ENCODE measurements at regions not wholly inside any gene's neighbourhood (a gene's known extent, or its start where the extent isn't known, plus 50 kb on each side); places are given as distances from the start of the nearest gene placed in this dataset.
A peak's percentile ranks its signal among the peaks of the same experiment; 100 is the strongest.
"Not testable (repeated sequence)": the region's sequence is repeated elsewhere in the genome, so short reads cannot be mapped to it uniquely, and the experiment has no call there.

DNA sequence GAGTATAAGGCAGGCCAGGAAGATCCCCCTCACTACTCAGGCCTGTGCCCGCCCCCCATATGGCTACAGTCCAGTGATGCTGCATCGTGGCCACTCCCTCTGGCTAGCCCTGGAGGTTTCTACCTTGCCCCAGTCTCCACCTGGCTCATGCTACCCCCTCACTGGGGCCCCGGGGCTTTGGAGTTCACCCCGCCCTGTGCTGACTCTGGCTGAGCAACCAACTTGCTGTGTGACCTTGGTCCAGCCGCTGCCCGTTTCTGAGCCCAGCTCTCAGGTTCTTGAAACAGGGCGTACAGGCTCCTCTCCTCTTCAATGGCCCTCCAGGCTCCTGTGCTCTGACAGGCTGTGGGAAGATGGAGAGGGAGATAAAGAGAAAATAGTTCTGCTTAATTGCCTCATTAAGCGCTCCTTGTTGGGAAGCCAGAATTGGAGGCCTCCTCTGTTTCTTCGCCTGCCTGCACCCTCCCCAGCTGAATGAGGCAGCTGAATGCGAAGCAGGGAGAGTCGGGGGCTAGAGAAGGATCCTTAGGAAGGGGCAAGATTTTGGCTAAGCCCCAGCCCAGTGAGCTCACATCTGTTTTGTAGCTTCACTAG lies 138.2 kb upstream of the NCOR2 start:
- DNase-seq: no peak

DNA sequence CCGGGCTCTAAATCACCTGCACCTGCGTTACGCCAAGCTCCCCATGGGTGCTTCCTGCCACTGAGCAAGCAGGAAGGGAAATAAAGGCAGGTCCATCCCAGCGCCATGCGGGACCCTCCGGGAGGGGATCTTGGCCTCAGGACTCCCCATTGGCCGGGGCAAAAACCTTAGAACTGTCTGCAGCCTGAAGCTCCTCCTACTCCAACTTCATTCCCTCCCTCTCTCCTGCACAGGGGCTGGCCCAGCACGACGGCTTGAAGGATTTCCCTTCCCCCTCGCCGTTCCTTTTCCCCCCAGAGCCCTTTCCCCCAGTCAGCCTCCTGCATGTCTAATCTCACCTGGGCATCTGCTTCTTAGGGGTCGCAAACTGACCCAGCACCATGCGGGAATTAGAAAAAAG lies 137.2 kb upstream of the NCOR2 start:
- DNase-seq: no peak

DNA sequence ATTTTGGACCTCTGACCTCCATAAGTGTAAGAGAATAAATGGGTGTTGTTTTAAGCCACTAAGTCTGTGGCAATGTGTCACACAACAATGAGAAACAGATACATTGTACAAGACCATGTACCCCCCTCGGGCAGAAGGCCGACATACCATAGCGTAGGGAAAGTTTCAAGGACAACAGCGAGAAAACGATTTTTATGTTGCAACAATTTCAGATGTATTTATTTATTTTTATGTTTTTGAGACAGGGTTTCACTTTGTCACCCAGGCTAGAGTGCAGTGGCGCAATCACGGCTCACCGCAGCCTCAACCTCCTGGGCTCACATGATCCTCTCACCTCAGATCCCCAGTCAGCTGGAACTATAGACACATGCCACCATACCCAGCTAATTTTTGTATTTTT lies 136.4 kb upstream of the NCOR2 start:
- no peak for DNase-seq

DNA sequence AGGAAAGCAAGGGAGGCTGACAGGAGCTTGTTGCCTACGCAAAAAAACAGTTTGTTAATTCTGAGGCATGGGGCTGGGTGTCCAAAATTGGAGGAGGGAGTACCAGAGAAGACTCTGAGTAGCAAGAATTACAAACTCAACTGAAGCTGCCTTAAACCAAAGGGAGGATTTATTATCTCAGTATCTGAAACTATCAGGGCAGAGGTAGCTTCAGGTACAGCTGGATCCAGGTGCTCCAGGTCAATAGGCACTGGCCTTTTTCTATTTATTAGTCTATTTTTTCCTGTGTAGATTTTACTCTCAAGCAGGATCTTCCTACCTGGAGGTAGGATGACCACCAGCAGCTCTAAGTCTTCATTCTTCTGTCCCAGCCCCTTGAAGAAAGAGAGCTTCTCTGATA lies 135.3 kb upstream of the NCOR2 start:
- DNase-seq: no peak

DNA sequence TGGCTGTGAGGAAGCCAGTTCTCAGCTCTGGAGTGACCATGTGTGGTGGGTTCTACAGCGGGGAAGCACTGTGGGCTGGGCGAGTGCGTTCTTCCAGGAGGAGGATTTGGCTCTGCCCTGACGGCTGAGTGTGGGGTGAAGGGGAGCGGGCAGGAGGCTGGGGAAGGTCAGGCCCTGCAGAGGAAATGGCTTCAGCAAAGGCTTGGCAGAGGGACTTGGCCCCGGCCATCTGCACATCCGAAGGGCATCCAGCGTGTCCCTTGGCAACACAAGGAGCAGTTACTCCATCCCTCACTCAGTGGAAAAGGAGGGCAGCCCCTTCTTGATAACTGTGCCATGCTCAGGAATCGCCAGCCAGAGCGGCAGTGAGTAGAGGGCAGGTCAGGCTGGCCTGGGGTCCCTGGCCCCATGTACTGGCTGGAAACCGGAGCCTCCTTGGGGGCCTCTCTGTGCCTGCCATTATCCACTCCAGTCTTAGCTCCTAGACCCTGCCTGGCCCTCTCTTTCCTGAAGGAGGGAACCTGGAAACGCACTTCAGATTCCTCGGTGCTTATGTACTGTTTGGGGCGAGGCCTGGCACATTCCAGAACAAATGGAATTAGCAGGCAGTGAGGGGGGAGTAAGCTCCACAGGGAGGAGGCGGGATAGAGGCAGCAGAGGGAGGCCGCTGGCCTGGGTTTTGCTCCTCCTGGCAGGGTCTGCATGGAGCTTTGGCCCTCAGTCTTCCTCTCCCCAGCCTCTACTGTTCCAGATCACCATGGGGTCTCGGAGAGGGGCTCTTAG lies 133.6 kb upstream of the NCOR2 start:
- no peak for DNase-seq

DNA sequence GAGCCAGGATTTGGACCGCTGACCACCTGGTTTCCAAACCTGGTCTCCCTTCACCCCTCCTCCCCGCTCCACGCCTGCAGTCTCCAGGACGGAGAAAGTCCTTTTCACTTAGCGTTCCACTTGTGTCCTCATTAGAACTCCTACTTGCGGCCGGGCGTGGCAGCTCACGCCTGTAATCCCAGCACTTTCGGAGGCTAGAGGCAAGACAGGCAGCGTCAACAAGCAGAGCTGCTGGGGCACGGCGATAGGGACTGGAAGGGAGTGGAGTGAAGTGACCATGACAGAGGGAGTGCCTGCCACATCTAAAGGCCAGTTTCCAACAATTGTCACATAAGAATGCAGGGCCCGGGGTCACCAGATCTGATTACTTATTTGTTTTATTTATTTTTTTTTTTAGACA lies 132.5 kb upstream of the NCOR2 start:
- no peak for DNase-seq

DNA sequence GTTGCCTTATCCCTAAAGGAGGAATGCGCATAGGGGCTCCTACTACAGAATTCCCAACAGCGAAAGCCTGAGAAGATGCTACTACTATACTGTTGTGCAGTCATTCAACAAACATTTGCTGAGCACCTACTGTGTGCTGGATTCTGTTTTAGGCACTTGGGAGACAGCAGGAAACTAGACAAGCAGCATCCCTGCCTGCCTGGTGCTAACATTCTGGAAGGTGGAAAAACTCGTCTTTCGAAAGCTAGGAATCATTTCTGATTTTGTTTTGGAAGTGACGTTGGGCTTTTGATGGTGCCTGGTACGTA lies 131.5 kb upstream of the NCOR2 start:
- no peak for DNase-seq

DNA sequence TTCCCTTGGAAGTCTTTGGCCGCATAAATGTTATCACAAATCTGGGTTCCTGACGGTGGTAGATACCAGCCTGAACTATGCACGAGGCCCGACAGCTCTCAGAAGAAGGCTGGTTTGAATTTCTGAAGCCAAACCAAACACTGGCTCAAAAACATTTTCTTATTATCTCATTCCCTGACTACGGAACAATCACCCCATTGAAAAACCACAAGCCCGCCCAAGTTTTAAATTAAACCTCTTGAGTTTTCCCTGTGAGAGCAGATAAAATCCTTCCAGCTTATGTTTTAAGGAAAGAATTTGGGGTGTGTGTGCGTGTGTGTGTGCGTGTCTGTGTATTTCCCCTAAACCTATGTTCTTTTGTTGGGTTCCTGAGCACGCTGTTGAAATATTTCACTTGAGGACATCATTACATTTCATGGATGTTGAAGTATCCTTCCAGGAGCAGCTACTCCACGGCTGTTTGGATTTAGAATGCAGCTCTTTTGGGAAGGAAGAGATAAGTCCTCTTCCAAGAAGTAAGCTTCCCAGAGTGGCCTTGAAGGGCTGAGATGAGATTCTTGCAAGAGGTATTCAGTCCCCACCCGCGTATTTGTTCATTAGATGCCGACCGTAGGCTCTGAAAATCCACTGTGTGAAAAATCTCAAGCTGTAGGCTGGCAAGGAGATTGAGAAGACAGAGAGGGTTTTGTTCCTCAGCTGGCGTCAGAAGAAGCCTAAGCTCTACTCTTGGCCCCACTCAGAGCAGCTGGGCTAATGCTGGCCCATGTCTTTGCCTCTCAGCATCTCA lies 131.0 kb upstream of the NCOR2 start:
- DNase-seq: no peak

DNA sequence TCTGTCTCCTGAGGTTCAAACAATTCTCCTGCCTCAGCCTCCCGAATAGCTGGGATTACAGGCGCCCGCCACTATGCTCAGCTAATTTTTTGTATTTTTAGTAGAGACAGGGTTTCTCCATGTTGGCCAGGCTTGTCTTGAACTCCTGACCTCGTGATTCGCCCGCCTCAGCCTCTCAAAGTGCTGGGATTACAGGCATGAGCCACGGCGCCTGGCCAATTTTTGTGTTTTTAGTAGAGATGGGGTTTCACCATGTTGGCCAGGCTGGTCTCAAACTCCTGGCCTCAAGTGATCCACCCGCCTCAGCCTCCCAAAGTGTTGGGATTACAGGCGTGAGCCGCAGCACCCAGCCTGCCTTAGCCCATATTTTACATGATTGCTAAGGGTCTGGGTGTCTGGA lies 130.3 kb upstream of the NCOR2 start:
- DNase-seq: not testable (repeated sequence)

DNA sequence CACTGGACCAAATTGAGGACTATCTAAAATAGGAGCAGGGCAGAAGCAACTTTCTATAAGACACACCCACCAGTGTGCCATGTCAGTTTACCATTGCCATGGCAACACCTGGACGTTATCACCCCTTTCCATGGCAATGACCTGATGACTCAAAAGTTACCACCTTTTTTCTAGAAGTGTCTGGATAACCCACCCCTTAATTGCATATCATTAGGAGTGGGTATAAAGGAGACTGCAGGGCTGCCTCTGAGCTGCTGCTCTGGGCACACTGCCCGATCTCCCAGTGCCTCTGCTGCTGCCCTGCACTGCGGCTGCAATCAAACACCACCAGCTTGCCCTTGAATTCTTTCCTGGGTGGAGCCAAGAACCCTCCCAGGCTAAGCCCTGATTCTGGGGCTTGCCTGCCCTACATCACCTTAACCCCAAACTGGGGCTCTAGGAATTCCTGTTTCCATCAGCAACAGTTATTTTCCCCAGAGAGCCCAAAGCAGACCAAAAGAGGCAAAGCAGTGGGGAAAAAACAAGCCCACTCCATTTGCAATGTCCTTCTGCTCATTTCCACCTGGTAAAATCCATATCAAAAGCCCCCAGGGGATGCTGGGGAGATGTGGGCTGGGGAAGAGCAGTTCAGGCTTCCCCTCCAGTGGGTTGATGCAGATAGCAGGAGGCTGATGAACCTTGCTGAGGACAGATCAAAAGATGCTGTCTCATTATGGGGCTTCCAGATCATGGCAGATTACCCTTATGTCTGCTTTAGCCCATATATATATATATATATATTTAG lies 129.5 kb upstream of the NCOR2 start:
- no peak for DNase-seq

DNA sequence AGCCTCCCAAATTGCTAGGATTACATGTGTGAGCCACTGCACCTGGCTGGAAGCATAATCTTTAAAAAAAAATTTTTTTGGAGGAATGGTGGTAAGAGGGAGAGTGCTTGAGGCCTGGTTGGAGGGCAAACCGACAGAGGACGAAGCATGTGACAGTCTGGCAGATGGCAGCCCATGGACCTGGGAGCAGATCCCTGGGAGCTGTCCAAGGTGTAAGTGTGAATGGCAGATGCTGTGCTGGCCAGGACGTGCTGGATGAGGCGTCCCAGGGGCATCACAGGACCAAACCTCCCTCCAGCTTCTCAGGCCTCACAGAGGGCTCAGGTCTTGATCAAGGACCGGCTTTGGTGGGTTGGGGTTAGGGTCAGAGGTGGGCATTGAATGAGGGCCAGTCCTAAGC lies 128.4 kb upstream of the NCOR2 start:
- DNase-seq: no peak

DNA sequence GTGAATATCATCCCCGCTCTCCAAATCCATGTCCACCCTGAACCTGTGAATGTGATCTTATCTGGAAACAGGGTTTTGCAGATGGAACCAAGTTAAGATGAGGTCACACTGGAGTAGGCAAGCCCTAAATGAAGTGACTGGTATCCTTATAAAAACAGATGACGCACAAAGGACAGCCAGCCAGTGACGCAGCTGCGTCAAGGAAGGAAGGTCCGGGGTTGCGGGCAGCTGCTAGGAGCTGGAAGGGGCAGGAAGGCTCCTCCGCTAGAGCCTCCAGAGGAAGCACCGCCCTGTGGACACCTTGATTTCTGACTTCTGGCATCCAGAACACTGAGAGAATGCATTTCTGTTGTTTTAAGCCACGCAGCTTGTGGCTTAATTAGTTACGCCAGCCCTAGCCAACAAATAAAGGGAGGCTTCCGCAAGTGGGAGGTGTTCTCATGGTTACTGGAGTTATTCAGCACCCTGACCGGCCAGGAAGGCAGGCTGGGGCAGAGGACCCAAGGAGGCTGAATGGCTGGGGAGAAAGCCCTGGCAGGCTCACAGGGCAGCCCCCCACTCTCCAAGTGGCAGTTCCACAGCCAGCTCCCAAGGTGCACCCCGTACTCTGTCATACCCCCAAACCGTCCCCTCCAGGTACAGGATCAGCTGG lies 127.6 kb upstream of the NCOR2 start:
- no peak for DNase-seq

DNA sequence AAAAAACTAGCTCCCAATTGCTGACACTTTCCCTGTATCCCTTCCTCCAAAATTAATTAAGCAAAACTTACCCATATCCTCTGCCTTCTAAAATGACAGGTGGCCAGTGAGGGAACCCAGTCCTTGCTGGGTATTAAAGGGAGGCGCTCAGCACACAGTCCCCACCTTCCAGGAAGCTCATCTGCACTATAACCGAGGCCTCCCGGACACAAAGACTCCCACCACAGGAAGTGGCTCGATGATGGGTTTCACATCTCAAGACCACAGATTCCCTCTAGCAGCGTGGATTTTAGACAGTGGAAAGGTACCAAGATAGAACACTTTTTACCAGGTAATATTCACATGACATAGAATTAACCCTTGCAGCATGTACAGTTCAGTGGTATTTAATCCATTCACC lies 126.8 kb upstream of the NCOR2 start:
- DNase-seq: no peak

DNA sequence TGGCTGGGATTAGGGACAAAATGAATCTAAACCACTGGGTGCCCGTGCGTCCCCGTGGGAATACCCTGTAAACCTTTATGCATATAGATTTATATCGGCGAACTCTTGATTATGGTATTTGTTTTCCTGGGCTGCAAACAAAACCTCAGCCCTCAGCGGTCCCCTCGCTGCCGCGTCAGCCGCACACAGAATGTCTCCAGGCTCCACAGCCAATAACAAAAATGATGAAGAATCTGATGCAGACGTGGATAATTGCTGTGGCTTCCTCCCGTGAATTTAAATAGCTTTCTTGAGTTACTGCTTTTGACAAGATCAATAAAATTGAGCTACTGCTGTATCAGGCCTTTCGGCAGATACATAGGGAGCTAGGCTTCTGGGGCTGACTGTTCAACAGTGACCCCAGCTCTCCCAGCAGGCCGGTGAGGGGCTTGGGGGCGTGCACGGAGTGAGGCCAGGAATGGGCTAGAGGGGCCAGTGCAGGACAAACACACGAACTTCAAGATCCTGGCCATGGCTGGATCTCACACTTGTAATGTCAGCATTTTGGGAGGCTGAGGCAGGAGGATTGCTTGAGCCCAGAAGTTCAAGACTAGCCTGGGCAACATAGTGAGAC lies 125.8 kb upstream of the NCOR2 start:
- no peak for DNase-seq

DNA sequence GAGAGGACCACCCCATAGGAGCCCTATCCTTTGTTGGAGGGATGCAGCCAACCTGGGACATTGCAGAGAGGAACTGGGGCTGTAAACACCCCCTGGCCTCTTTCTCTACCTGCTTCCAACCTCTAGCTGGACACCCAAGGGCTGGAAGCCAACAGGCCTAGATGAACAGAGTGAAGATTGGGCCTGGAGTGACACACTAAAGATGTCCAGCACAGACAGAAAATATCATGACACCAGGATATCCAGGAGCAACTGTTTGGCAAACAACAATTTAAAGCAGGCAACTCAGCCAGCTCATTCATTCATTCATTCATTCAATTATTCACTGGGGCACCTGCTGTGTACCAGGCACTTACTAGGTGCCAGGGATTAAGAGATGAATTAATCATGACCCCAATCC lies 125.0 kb upstream of the NCOR2 start:
- DNase-seq: no peak

DNA sequence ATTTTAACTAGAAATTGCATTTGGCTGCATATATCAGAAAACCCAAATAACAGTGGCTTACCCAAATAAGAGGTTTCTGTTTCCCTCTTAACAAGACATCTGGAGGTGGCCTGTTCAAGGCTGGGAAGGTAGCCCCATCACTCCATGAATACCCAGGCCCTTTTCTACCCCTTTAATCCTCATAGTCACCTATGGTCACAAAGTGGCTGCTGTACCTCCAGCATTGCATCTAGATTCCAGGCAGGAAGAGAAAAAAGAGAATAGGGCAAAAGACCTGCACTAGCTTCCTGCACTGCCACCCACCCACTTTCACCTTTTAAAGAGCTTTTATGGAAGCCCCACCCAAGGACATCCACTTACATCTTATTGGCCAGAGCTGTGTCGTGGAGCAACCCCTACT lies 124.0 kb upstream of the NCOR2 start:
- no peak for DNase-seq

DNA sequence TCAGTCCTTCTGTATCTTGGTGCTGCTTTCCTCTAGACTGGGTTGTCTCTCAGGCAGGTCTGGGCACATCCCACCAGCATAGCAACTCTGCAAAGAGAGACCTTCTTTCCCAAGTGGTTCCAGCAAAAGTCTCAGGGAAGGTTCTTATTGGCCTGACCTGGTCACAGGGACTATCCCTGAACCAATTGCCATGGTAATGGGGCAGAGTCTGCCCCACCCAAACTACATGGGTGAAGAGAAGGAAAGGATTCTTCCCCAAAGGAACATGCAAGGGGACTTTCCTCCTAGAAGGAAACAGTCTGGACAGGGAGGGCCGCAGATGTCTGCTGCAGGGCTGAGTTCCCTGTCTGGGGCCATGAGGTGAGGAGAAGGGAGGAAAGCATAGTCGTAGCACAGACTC lies 122.2 kb upstream of the NCOR2 start:
- DNase-seq: no peak

DNA sequence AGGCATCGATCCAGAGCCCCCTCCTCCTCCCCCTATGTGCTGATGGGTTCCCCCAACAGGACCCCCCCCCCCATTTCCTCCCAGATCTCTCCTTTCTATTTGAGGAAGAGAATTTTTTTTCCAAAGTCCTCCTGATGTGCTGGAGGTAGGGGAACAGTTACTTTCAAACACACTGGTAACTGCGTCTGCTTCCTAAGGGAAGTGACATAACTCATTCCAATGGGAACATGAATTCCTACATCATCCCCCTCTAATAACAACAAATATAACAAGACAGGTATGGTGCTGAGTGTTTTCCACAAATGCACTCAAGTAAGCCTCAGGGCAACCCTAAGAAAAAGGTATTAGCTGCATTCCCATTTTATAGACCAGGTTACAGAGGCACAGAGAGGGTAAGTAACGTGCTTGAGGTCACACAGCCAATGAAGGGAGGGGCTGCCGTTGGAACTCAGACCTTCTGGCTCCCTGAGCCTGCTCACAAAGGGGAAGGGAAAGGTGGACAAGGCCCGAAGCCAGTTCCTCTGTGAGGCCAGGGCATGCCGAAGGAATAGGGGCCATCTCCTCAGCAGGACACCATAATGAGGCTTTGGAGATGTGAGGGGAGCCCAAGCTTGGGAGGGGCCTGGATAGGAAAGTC lies 121.1 kb upstream of the NCOR2 start:
- DNase-seq: no peak

DNA sequence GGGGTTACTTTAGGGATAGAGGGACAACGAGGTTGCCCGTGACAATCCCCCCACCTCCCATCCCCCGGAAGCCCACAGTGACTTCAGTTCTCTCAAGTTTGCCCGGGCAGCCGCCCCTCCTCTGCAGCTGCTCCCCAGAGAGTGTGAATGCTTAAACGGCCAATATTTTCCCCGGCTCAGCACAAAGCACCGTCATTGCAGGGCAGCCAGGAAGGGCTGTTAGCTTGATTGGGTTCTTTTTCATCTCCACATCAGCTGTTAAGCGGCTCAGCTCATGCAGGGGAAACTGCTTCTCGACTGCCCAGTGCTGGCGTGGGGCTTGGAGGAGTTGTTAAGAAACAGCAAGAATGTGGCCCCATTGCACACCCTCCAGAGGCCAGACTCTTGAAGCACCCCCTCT lies 120.5 kb upstream of the NCOR2 start:
- DNase-seq: peak; percentile 40

DNA sequence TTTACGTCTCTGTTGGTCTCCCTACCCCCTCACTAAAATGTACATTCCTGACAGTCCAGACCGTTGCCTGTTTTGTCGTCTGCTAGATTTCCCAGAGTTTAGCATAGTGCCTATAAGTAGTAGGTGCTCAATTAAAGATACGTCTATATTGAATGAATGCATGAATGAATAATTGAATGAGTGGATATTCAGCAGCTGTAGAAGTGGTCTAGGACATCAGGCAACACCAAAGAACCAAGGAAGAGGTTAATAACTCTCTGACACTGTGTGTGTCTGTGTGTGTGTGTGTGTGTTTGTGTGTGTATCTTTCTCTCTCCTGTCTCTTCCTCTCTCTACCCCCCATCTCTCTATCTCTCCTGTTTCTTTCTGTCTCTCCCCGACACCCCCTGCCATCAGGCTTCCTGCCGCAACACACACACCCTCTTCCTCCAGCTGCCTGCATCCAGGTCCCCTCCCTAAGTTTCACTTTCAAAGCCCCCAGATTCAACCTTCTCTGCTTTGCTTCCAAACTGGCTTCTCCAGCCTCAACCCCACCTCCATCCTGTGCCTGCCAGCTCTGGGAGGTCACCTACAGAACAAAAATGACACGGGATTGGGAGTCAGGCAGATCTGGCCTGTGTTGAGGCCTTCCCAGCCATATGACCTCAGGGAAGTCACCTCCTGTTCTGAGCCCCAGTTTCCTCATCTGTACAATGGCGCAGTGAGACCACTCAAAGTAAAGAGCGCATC lies 119.9 kb upstream of the NCOR2 start:
- no peak for DNase-seq
